IMR-90 (cell line): ENCODE measurements at regions not wholly inside any gene's neighbourhood (a gene's known extent, or its start where the extent isn't known, plus 50 kb on each side); places are given as distances from the start of the nearest gene placed in this dataset.

Source experiments
- CTCF ChIP-seq: conservative IDR thresholded peaks from 2 replicates; pipeline ENCODE4 v1.5.1; 2012; ENCODE audit warnings: mild to moderate bottlenecking, low read depth, low read length, improper control_type of control experiment
- RAD21 ChIP-seq: IDR thresholded peaks from 2 replicates; pipeline ENCODE4 v1.6.1; 2012; ENCODE audit warnings: low read length, improper control_type of control experiment

GRCh38 chr1:226494092-226494609 lies 54.4 kb upstream of the STUM start:
- TF ChIP-seq CTCF (no peak), RAD21 (no peak)
